Endothelial cell of umbilical vein (primary cell): ENCODE measurements at regions not wholly inside any gene's neighbourhood (a gene's known extent, or its start where the extent isn't known, plus 50 kb on each side); places are given as distances from the start of the nearest gene placed in this dataset.

ENCODE experiments used
- EZH2 ChIP-seq: IDR thresholded peaks from 2 replicates; pipeline ENCODE4 v1.6.1; 2012; ENCODE audit warnings: borderline replicate concordance, low read depth, mild to moderate bottlenecking, moderate library complexity, low read length, inconsistent platforms; ENCODE audit not compliant: severe bottlenecking
- FOS ChIP-seq: IDR thresholded peaks from 2 replicates; pipeline ENCODE4 v1.6.1; 2011; ENCODE audit warnings: mild to moderate bottlenecking, low read length, moderate library complexity, borderline replicate concordance; ENCODE audit not compliant: insufficient read depth
- GATA2 ChIP-seq: IDR thresholded peaks from 2 replicates; pipeline ENCODE4 v1.7.0; 2011; ENCODE audit warnings: low read depth, mild to moderate bottlenecking, moderate library complexity, mixed read lengths, low read length; ENCODE audit not compliant: insufficient read length, insufficient read depth
- JUN ChIP-seq: IDR thresholded peaks from 2 replicates; pipeline ENCODE4 v1.6.1; 2011; ENCODE audit warnings: borderline replicate concordance, low read depth; ENCODE audit not compliant: insufficient read length, insufficient read depth
- MYC ChIP-seq: IDR thresholded peaks from one replicate; pipeline ENCODE4 v1.6.1; 2011; ENCODE audit warnings: mild to moderate bottlenecking, low read depth, low read length
- POLR2A ChIP-seq: IDR thresholded peaks from 2 replicates; pipeline ENCODE4 v1.6.1; 2012; ENCODE audit warnings: low read depth, mild to moderate bottlenecking, control low read depth, low read length
- POLR2AphosphoS5 ChIP-seq: IDR thresholded peaks from 2 replicates; pipeline ENCODE4 v1.6.1; 2012; ENCODE audit warnings: low read depth, mild to moderate bottlenecking, control low read depth, low read length, moderate library complexity; ENCODE audit not compliant: insufficient read depth
- TF ChIP-seq, protein P1 (sequence below), 2 donors: IDR thresholded peaks; 1 replicate in 1 of 2; 2 replicates in 1 of 2; pipeline ENCODE4 v1.5.1; 2011; ENCODE audit warnings: low read length in 2 of 2, mild to moderate bottlenecking in 2 of 2, moderate library complexity in 2 of 2, control low read depth in 1 of 2, inconsistent platforms in 1 of 2, low read depth in 1 of 2; ENCODE audit not compliant: insufficient read depth in 1 of 2; ENCODE audit errors: extremely low read depth in 1 of 2
- TF ChIP-seq, protein P2 (sequence below): IDR thresholded peaks from 2 replicates; pipeline ENCODE4 v1.6.1; 2011; ENCODE audit not compliant: insufficient read depth, insufficient read length

DNA sequence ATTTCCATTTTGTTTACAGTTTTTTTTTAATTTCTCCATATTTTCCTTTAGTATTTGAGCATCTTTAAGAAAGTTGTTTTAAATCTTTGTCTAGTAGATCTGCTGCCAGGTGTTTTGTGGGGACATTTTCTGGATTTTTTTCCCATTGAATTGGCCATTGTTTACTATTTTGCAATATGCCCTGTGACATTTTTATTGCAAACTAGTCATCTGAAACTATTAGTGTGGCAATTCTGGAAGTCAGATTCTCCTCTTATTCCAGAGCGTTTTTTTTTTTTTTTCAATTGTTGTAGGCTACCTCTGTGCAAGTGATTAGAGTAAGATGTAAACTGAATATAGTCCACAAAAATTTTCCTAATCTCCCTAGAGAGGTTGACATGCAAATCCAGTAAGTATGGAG is 334.2 kb downstream of the PYDC2 start:
- TF ChIP-seq FOS = no peak
- TF ChIP-seq POLR2A = no peak
- TF ChIP-seq, protein P1, sequence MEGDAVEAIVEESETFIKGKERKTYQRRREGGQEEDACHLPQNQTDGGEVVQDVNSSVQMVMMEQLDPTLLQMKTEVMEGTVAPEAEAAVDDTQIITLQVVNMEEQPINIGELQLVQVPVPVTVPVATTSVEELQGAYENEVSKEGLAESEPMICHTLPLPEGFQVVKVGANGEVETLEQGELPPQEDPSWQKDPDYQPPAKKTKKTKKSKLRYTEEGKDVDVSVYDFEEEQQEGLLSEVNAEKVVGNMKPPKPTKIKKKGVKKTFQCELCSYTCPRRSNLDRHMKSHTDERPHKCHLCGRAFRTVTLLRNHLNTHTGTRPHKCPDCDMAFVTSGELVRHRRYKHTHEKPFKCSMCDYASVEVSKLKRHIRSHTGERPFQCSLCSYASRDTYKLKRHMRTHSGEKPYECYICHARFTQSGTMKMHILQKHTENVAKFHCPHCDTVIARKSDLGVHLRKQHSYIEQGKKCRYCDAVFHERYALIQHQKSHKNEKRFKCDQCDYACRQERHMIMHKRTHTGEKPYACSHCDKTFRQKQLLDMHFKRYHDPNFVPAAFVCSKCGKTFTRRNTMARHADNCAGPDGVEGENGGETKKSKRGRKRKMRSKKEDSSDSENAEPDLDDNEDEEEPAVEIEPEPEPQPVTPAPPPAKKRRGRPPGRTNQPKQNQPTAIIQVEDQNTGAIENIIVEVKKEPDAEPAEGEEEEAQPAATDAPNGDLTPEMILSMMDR (IDR thresholded peaks at IDR 0.05; ENCODE audit: extremely low read depth in 1 of 2, insufficient read depth in 1 of 2, low read depth in 1 of 2, low read length in 2 of 2) = no peak
- no peak for TF ChIP-seq POLR2AphosphoS5
- TF ChIP-seq, protein P2, sequence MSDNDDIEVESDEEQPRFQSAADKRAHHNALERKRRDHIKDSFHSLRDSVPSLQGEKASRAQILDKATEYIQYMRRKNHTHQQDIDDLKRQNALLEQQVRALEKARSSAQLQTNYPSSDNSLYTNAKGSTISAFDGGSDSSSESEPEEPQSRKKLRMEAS = no peak
- no peak for TF ChIP-seq EZH2
- TF ChIP-seq JUN = no peak
- no peak for TF ChIP-seq GATA2
- TF ChIP-seq MYC = no peak
